M059J (cell line): ENCODE measurements at regions not wholly inside any gene's neighbourhood (a gene's known extent, or its start where the extent isn't known, plus 50 kb on each side); places are given as distances from the start of the nearest gene placed in this dataset.
"Not testable (repeated sequence)": the region's sequence is repeated elsewhere in the genome, so short reads cannot be mapped to it uniquely, and the experiment has no call there.

Experiments used
- DNase-seq: peaks from one replicate; pipeline ENCODE4 v3.0.0-alpha.2; 2012; ENCODE audit warnings: low read depth

GRCh38 chr10:34908481-34908880 is 93.4 kb upstream of the PARD3 start:
- peak; percentile 23 for DNase-seq

GRCh38 chr10:34907743-34908430 is 92.8 kb upstream of the PARD3 start:
- DNase-seq, result no peak

GRCh38 chr10:34906067-34906965 is 91.2 kb upstream of the PARD3 start:
- no peak for DNase-seq

- no peak for DNase-seq
Measured at GRCh38 chr10:34905200-34905927, 90.3 kb upstream of the PARD3 start.

- DNase-seq, result no peak
Measured at GRCh38 chr10:34904191-34904590, 89.1 kb upstream of the PARD3 start.

- no peak for DNase-seq
Measured at GRCh38 chr10:34899161-34899560, 84.1 kb upstream of the PARD3 start.

GRCh38 chr10:34895977-34896376 is 80.9 kb upstream of the PARD3 start:
- DNase-seq, result no peak

- DNase-seq, result not testable (repeated sequence)
Measured at GRCh38 chr10:34895046-34895445, 80.0 kb upstream of the PARD3 start.

GRCh38 chr10:34892521-34892920 is 77.4 kb upstream of the PARD3 start:
- not testable (repeated sequence) for DNase-seq

- DNase-seq, result no peak
Measured at GRCh38 chr10:34890939-34891338, 75.8 kb upstream of the PARD3 start.

- peak; percentile 80 for DNase-seq
Measured at GRCh38 chr10:34889004-34889869, 74.1 kb upstream of the PARD3 start.

GRCh38 chr10:34886906-34887642 is 72.0 kb upstream of the PARD3 start:
- DNase-seq, result no peak

GRCh38 chr10:34885898-34886297 is 70.8 kb upstream of the PARD3 start:
- peak; percentile 41 for DNase-seq

- DNase-seq, result no peak
Measured at GRCh38 chr10:34885011-34885410, 69.9 kb upstream of the PARD3 start.

- no peak for DNase-seq
Measured at GRCh38 chr10:34884272-34884952, 69.3 kb upstream of the PARD3 start.

- DNase-seq, result no peak
Measured at GRCh38 chr10:34880817-34881216, 65.7 kb upstream of the PARD3 start.

- DNase-seq, result not testable (repeated sequence)
Measured at GRCh38 chr10:34878651-34879050, 63.6 kb upstream of the PARD3 start.

- no peak for DNase-seq
Measured at GRCh38 chr10:34875061-34875460, 60.0 kb upstream of the PARD3 start.

GRCh38 chr10:34872820-34873219 is 57.7 kb upstream of the PARD3 start:
- DNase-seq, result no peak
